Calu3 (cell line): ENCODE measurements at regions not wholly inside any gene's neighbourhood (a gene's known extent, or its start where the extent isn't known, plus 50 kb on each side); places are given as distances from the start of the nearest gene placed in this dataset.

ENCODE experiments used
- BruUV-seq: library from RNA; stranded (reverse); fragments of 400-500 nt; replicated peaks from 2 replicates; lab custom pipeline; 2021; lab: Mats Ljungman, UMichigan
- CTCF ChIA-PET: fragments of 300-600 bp; sonication (Branson Sonifier 250); formaldehyde crosslinking; loops from one replicate; lab custom pipeline; 2022; ENCODE audit warnings: antibody characterized with exemption; lab: Charles Lee
- DNase-seq: peaks from one replicate; pipeline ENCODE4 v3.0.0; 2022
- H3K27ac Mint-ChIP-seq: one replicate; pipeline ENCODE4 v1.8.0; 2022; ENCODE audit warnings: mixed read lengths; ENCODE audit not compliant: unreplicated experiment
- H3K27me3 Mint-ChIP-seq: one replicate; pipeline ENCODE4 v1.8.0; 2022; ENCODE audit warnings: mixed read lengths; ENCODE audit not compliant: unreplicated experiment
- H3K36me3 Mint-ChIP-seq: one replicate; pipeline ENCODE4 v1.8.0; 2022; ENCODE audit warnings: mild to moderate bottlenecking, moderate library complexity, mixed read lengths; ENCODE audit not compliant: insufficient read depth, unreplicated experiment
- H3K4me1 Mint-ChIP-seq: one replicate; pipeline ENCODE4 v1.8.0; 2022; ENCODE audit warnings: mild to moderate bottlenecking, low read depth, mixed read lengths; ENCODE audit not compliant: unreplicated experiment
- H3K4me3 Mint-ChIP-seq: one replicate; pipeline ENCODE4 v1.8.0; 2022; ENCODE audit warnings: mild to moderate bottlenecking, low read depth, moderate library complexity, mixed read lengths; ENCODE audit not compliant: unreplicated experiment
- H3K9me3 Mint-ChIP-seq: one replicate; pipeline ENCODE4 v1.8.0; 2022; ENCODE audit warnings: low read depth, mixed read lengths; ENCODE audit not compliant: unreplicated experiment
- CTCF ChIP-seq: fragments of 200-600 bp; IDR thresholded peaks from one replicate; pipeline ENCODE4 v1.8.0; 2022; ENCODE audit warnings: antibody characterized with exemption; ENCODE audit not compliant: unreplicated experiment
- intact Hi-C: fragments of 100-400 bp; cut with micrococcal nuclease; formaldehyde crosslinking; loops from one replicate; pipeline ENCODE4 v1.10.0; 2022; ENCODE audit not compliant: unreplicated experiment

DNA sequence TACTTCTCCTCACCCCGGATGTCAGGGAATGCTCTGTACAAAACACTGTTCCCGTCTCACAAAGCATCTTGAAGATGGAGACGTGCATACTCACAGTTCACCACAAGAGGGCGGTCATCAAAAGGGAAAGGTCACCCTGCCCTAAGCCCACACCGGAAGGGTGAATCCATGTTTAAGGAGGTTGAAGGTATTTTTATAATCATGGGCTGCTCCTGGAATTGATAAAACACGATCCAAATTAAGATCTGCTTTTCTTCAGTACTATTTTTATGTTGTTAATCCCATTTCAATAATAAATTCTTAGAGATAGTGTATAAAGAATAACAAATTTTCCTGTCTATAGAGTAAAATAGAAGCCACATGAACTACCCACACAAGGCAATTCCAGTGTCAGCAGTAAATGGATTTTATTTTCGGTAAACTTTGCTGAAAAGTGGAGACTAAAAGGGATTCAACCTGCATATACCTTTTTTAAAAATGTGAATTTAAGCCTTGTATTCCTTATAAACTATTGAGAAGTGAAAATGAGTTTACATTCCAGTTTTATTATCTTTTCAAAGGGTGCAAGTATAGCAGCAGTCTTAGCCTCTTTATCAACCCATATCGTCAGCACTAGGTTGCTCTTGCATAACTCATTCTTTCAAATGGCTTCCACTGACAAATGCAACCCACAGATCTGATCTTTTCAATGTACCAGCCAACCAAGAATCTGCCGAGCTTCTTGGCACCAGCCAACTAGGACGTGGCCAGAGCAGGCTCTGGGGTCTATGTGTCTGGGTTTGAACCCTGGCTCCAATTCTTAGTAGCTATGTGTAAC lies 79.7 kb upstream of the MBOAT1 start:
- BruUV-seq, result no TSS peak
- peak; percentile 97 for TF ChIP-seq CTCF
- intact Hi-C loops, result loop anchor here (1.0 to 5.0 kb wide), 4 partner anchors 79 to 236 kb away; partner anchors contain the start of gene E2F3
- CTCF ChIA-PET, result interaction anchor here (0.9 kb wide), 2 partner anchors 80 to 236 kb away, joined by 3 to 5 read pairs; partner anchors contain the start of gene MBOAT1
- no peaks in the 10 kb centered on the region for H3K4me1 Mint-ChIP-seq
- no peaks in the 10 kb centered on the region for H3K9me3 Mint-ChIP-seq
- peak overlapping the region; percentile 14 for H3K27ac Mint-ChIP-seq
- H3K27me3 Mint-ChIP-seq, result no peaks in the 10 kb centered on the region
- H3K4me3 Mint-ChIP-seq, result no peak overlapping the region
- H3K36me3 Mint-ChIP-seq, result no peaks in the 10 kb centered on the region
- DNase-seq, result peak; percentile 93

- DNase-seq, result no peak
- Mint-ChIP-seq H3K4me1 (no peaks in the 10 kb centered on the region), H3K36me3 (no peaks in the 10 kb centered on the region), H3K27ac (no peak overlapping the region), H3K4me3 (no peak overlapping the region), H3K27me3 (no peaks in the 10 kb centered on the region), H3K9me3 (no peaks in the 10 kb centered on the region)
- intact Hi-C loops, result loop anchor here (5.0 kb wide), 1 partner anchor 201 kb away; no protein-coding TSS in a partner anchor
- no peak for TF ChIP-seq CTCF
- no TSS peak for BruUV-seq
- CTCF ChIA-PET, result interaction anchor here (0.9 kb wide), 2 partner anchors 81 to 235 kb away, joined by 3 to 5 read pairs; partner anchors contain the start of gene MBOAT1
These were observed 80.6 kb upstream of the MBOAT1 start for GRCh38 chr6:20292905-20293304.

- Mint-ChIP-seq H3K36me3 (no peaks in the 10 kb centered on the region), H3K9me3 (no peaks in the 10 kb centered on the region), H3K27me3 (no peaks in the 10 kb centered on the region), H3K27ac (no peak overlapping the region), H3K4me1 (no peaks in the 10 kb centered on the region), H3K4me3 (no peak overlapping the region)
- TF ChIP-seq CTCF, result no peak
- intact Hi-C loops, result no loop called here
- CTCF ChIA-PET, result no interaction called here
- no peak for DNase-seq
- no TSS peak for BruUV-seq
These were observed 89.0 kb upstream of the MBOAT1 start for GRCh38 chr6:20301256-20301655.

- Mint-ChIP-seq H3K4me1 (no peaks in the 10 kb centered on the region), H3K4me3 (no peak overlapping the region), H3K27ac (no peak overlapping the region), H3K36me3 (no peaks in the 10 kb centered on the region), H3K9me3 (no peaks in the 10 kb centered on the region), H3K27me3 (no peaks in the 10 kb centered on the region)
- intact Hi-C loops, result no loop called here
- BruUV-seq, result no TSS peak
- DNase-seq, result no peak
- CTCF ChIA-PET, result interaction anchor here (0.6 kb wide), 3 partner anchors 30 to 203 kb away, joined by 4 to 5 read pairs (median 4); no protein-coding TSS in a partner anchor
- TF ChIP-seq CTCF, result no peak
These were observed 89.9 kb upstream of the MBOAT1 start for GRCh38 chr6:20302168-20302567.
